Lower leg skin (tissue), 3 donors: ENCODE measurements at regions not wholly inside any gene's neighbourhood (a gene's known extent, or its start where the extent isn't known, plus 50 kb on each side); places are given as distances from the start of the nearest gene placed in this dataset.
"Not testable (repeated sequence)": the region's sequence is repeated elsewhere in the genome, so short reads cannot be mapped to it uniquely, and the experiment has no call there.

ENCODE experiments used
- POLR2A ChIP-seq, 2 donors: fragments of 450-650 bp; IDR thresholded peaks; one replicate each; pipeline ENCODE4 v1.6.1; 2016 to 2017; ENCODE audit warnings: antibody characterized with exemption in 2 of 2, mild to moderate bottlenecking in 1 of 2, moderate library complexity in 1 of 2
- TF ChIP-seq, protein P1 (sequence below), 3 donors: fragments of 450-650 bp; IDR thresholded peaks; one replicate each; pipeline ENCODE4 v1.5.1; 2016; ENCODE audit warnings: antibody characterized with exemption in 3 of 3, mild to moderate bottlenecking in 3 of 3, moderate library complexity in 2 of 3

DNA sequence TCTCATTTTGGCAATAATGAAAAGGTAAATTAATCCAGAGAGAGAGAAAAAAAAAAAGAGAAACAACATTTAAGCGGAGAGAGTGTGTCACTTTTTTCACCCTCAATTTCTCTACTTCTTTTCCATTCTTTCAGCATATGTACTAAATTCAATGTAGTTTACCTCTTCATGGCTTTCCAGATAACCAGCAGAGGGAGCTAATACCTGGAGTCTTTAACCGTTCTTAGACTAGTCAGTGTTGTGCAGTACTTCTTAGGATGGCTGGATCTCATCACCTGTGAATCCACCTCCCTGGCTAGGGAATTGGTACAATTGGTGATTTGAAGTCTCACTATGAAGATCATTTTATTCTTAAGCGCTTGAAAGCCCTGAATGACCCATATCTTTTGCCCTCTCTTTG, 87.3 kb upstream of the HSFY2 start:
- TF ChIP-seq, protein P1, sequence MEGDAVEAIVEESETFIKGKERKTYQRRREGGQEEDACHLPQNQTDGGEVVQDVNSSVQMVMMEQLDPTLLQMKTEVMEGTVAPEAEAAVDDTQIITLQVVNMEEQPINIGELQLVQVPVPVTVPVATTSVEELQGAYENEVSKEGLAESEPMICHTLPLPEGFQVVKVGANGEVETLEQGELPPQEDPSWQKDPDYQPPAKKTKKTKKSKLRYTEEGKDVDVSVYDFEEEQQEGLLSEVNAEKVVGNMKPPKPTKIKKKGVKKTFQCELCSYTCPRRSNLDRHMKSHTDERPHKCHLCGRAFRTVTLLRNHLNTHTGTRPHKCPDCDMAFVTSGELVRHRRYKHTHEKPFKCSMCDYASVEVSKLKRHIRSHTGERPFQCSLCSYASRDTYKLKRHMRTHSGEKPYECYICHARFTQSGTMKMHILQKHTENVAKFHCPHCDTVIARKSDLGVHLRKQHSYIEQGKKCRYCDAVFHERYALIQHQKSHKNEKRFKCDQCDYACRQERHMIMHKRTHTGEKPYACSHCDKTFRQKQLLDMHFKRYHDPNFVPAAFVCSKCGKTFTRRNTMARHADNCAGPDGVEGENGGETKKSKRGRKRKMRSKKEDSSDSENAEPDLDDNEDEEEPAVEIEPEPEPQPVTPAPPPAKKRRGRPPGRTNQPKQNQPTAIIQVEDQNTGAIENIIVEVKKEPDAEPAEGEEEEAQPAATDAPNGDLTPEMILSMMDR (IDR thresholded peaks at IDR 0.05) = not testable (repeated sequence)
- TF ChIP-seq POLR2A (IDR thresholded peaks at IDR 0.05) = not testable (repeated sequence)
